ENCODE measurements at regions not wholly inside any gene's neighbourhood (a gene's known extent, or its start where the extent isn't known, plus 50 kb on each side); places are given as distances from the start of the nearest gene placed in this dataset.

DNA sequence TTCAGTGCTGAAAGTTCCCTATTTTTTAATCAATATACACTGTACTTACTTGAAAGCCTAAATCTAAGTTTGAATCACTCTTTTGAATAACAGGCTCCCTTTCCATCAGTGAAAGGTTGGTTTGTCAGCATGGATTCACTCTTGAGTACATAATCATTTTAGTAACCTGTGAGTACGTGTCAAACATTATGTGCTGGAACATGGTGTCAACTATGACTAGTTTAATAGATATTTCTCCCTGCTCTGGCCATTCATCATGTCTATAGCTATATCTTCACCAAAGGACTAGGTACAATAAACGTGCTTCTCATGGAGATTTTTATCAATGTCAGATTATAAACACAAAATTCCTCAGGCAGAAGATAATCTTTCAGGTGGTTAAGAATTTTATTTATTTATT is 61.7 kb upstream of the MDFIC start:
- no peak for DNase-seq

DNA sequence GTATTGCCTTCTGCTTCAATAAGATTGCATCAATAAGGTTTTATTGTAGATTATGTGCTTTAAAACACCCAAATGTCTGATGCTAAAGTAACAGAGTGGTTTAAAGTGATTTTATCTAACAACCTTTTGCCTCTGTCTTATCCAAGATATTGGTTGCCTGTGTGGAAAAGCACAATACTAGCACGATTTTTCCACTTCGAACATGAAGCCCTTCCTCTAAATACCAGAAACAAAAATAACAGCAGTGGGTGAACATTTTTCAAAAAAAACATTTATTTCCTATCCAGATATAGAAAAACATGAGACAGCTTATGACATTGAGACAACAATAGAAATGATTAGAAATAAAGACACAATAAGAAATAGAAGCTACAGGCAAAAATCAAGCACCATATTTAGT is 59.5 kb upstream of the MDFIC start:
- no peak for DNase-seq

DNA sequence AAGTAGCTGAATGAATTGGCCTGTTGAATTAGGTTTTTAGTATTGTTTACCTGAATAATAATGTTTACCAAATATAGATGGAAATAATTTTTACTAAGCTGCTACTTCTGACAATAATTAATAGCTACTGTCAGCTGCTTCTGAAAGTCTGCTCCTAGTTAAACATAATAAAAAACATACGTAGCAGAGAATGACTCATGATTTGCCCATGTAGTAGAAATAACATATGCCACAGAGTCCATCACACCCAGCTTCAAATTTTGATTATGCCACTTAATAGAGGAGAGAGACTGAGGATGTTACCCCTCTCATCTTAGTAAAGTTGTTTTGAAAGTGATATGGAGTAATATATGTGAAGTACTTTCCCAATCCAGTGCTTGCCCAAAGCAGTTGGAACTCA is 57.6 kb upstream of the MDFIC start:
- no peak for DNase-seq

DNA sequence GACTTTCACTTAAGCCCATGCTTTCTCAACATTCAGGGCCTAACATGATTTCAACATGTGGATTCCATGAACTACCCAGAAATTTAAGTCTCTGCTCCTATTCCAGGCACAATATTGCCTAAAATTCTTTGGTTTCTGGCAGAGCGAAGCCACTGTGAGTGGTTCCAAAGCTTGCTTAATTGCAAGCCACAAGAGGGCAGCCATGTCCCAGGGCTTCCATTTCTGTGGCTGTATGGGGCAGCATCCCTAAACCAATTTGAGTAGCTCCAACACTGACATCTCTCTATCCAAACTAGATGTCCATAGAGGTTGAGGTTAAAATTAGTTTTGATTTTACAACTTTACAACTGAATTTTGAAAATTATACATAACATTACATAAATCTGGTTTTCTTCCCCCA is 56.3 kb upstream of the MDFIC start:
- DNase-seq, result peak; percentile 68

Measured in stimulated activated CD4-positive, alpha-beta T cell treated with anti-CD3 and anti-CD28 coated beads, Interleukin-4, amount 100 ng/mL, for 24 hours (primary cell).